Stimulated activated CD4-positive, alpha-beta T cell treated with anti-CD3 and anti-CD28 coated beads, Interleukin-15, amount 100 ng/mL, for 24 hours (primary cell): ENCODE measurements at regions not wholly inside any gene's neighbourhood (a gene's known extent, or its start where the extent isn't known, plus 50 kb on each side); places are given as distances from the start of the nearest gene placed in this dataset.
"Not testable (repeated sequence)": the region's sequence is repeated elsewhere in the genome, so short reads cannot be mapped to it uniquely, and the experiment has no call there.

Experiments used
- DNase-seq: peaks from one replicate; pipeline ENCODE4 v3.0.0-alpha.2; 2020

GRCh38 chr13:76245920-76246319, 609.8 kb downstream of the LMO7 start:
- no peak for DNase-seq

GRCh38 chr13:76245211-76245610, 609.1 kb downstream of the LMO7 start:
- DNase-seq, result no peak

- DNase-seq, result not testable (repeated sequence)
Measured at GRCh38 chr13:76243120-76243519, 607.0 kb downstream of the LMO7 start.

- DNase-seq, result no peak
Measured at GRCh38 chr13:76239031-76239680, 603.0 kb downstream of the LMO7 start.

- DNase-seq, result no peak
Measured at GRCh38 chr13:76231522-76232167, 595.5 kb downstream of the LMO7 start.

DNA sequence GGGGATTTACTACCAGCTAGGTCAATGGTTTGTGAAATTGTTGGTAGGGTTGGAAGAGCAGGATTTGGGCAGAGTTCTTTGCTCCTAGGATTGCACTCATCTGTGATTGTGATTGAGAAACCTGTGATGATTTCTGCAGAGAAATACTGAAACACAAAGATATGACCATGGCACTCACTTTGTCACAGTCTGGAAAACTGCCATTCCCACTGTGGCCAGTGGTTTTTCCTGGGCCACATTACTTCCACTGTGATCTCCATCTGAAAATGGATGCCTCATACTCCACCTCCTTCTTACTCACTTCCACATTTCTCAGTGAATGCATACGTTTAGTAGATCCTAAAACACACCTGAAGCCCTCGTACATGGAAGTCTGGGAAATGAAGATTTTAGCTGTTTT, 593.2 kb downstream of the LMO7 start:
- no peak for DNase-seq

DNA sequence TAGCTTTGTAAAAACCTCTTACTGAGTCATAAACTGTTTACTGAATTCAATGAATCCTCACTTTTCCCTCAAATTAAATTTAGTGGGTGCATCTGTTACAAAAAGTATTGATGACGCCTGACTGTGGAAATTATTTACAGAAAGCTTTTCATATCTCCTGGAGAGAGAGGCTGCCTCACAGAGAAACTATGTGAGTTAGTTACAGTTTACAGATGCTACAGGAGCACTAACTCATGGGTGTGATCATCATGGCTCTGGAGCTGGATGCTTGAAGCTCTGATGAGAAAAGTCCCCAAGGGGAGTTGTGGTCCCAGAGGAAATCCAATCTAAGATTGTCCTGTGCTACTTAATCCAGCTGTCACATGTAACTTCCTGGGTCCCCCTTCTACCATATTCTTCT, 590.8 kb downstream of the LMO7 start:
- DNase-seq, result no peak

- DNase-seq, result no peak
Measured at GRCh38 chr13:76225815-76226489, 589.8 kb downstream of the LMO7 start.

- no peak for DNase-seq
Measured at GRCh38 chr13:76223999-76224398, 587.9 kb downstream of the LMO7 start.

- no peak for DNase-seq
Measured at GRCh38 chr13:76223565-76223964, 587.4 kb downstream of the LMO7 start.

- DNase-seq, result no peak
Measured at GRCh38 chr13:76222511-76222910, 586.4 kb downstream of the LMO7 start.

GRCh38 chr13:76216729-76217128, 580.6 kb downstream of the LMO7 start:
- no peak for DNase-seq

- no peak for DNase-seq
Measured at GRCh38 chr13:76214001-76214400, 577.9 kb downstream of the LMO7 start.

GRCh38 chr13:76213423-76213904, 577.3 kb downstream of the LMO7 start:
- DNase-seq, result no peak

DNA sequence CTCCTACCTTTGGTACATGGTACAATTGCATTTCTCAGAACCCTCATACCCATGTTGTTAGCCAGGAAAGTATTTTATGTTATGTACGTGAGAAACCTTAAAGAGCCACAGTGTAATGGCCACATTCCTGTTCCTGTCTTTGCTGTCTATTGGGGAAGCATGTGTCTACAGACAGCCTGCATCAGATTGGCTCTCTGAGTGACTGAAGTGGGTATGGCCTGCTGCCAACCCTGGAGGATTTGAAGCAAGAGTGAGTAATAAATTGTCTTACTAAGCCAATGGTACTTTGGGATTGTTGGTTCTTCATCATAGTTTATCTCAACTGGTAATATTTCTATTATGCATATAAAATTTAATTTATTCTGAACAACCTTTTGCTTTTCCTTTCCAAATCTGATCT, 574.1 kb downstream of the LMO7 start:
- no peak for DNase-seq

DNA sequence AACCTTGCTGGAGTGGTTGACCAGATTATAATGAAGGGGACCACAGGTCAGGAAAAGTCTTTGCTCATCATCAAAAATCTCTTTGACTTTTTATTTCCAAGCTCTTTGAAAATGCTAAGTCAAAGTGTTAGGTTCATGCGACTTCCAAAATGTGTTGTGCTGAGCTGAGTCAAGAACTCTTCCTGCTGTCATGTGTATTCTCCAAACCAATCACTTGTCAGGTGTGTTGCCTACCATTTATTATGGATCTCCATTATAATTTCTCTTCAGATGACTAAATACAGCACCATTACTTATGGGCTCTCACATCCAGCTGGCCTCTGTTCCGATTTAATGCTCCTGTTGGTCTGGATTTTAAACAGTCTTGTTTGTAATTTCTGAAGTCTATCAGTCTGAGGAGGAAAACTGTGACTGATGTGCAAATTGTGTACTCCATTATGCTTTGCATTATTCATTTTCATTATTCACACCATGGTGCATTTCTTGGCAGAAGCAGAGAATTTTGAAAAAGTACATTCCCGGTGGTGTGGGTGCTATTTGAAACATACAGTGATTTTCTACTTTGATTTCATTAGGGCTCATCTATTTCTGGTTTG, 562.5 kb downstream of the LMO7 start:
- DNase-seq, result no peak

DNA sequence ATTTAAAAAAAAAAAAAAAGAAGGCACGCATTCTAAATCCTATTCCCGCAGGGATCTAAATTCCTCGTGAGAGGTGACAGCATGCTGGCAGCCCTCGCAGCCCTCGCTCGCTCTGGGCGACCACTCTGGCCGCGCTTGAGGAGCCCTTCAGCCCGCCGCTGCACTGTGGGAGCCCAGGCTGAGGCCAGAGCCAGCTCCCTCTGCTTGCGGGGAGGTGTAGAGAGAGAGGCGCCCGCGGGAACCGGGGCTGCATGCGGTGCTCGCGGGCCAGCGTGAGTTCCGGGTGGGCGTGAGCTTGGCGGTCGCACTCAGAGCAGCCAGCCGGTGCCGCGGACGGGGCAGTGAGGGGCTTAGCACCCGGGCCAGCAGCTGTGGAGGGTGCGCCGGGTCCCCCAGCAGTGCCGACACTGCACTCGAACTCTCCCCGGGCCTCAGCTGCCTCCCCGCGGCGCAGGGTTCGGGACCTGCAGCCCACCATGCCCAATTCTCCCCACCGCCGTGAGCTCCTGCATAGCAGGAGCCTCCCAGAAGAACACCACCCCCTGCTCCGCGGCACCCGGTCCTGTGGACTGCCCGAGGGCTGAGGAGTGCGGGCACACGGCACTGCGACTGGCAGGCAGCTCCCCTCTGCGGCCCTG, 553.9 kb downstream of the LMO7 start:
- no peak for DNase-seq

GRCh38 chr13:76175961-76176725, 540.0 kb downstream of the LMO7 start:
- no peak for DNase-seq

- no peak for DNase-seq
Measured at GRCh38 chr13:76168661-76169060, 532.5 kb downstream of the LMO7 start.

DNA sequence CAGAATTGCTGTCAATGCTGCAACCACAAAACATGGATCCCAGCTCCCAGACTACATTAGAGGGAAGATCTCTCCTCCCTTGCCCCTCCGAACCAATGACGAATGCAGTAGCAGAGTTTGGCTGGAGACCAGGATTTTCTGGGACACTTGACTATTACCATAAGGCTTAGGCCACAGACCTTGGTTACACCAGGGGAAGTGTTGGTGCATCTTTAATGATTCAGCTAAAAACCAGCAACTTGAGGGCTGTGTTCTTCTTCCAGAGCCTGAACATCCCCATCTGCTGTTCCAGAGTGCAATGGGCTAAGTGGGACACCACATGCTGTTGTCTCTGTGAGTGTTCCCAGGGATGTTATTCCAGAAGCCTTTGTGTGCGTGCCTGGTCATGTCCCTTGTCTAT, 528.2 kb downstream of the LMO7 start:
- DNase-seq, result no peak

GRCh38 chr13:76163761-76164160, 527.6 kb downstream of the LMO7 start:
- no peak for DNase-seq
